H1 (cell line): ENCODE measurements at regions not wholly inside any gene's neighbourhood (a gene's known extent, or its start where the extent isn't known, plus 50 kb on each side); places are given as distances from the start of the nearest gene placed in this dataset.
A peak's percentile ranks its signal among the peaks of the same experiment; 100 is the strongest.

Source experiments
- CTCF ChIA-PET: fragments of 300-600 bp; sonication (Branson Sonifier 250); formaldehyde crosslinking; loops from one replicate; lab custom pipeline; 2021; ENCODE audit not compliant: partially characterized antibody; lab: Charles Lee
- POLR2A ChIA-PET: fragments of 300-600 bp; sonication (Branson Sonifier 250); formaldehyde crosslinking; loops from one replicate; lab custom pipeline; 2021; ENCODE audit warnings: inconsistent platforms; ENCODE audit not compliant: partially characterized antibody; lab: Charles Lee
- DNase-seq, 2 experiments: peaks; one replicate each; pipeline versions ENCODE4 v3.0.0 to v3.0.0-alpha.2; 2010 to 2022; ENCODE audit warnings: low spot score in 2 of 2, low read depth in 1 of 2, mixed read lengths in 1 of 2
- FAIRE-seq: peaks from 2 replicates; lab custom pipeline; 2011; peaks lifted over from hg19 to GRCh38; lab: Jason Lieb, UNC
- H2AFZ ChIP-seq: 2 replicates; pipeline ENCODE4 v1.8.1; 2012; ENCODE audit warnings: low read length, inconsistent platforms
- H2AK5ac ChIP-seq: 2 replicates; pipeline ENCODE4 v1.6.1; 2013; ENCODE audit warnings: low read depth, low read length
- H2BK120ac ChIP-seq: replicated peaks from 2 replicates; pipeline ENCODE3; 2013; ENCODE audit warnings: low read depth, low read length, inconsistent platforms
- H2BK12ac ChIP-seq: 2 replicates; pipeline ENCODE4 v1.6.1; 2013; ENCODE audit warnings: low read depth, low read length
- H2BK15ac ChIP-seq: 2 replicates; pipeline ENCODE4 v1.6.1; 2013; ENCODE audit warnings: low read length
- H2BK20ac ChIP-seq: 2 replicates; pipeline ENCODE4 v1.6.1; 2013; ENCODE audit warnings: low read length
- H2BK5ac ChIP-seq: 2 replicates; pipeline ENCODE4 v1.6.1; 2013; ENCODE audit warnings: low read depth, low read length
- H3K14ac ChIP-seq: 2 replicates; pipeline ENCODE4 v1.6.1; 2013; ENCODE audit warnings: inconsistent platforms; ENCODE audit not compliant: insufficient read length
- H3K18ac ChIP-seq: 2 replicates; pipeline ENCODE4 v1.6.1; 2013; ENCODE audit warnings: low read length; ENCODE audit errors: extremely low read depth
- H3K23ac ChIP-seq: 2 replicates; pipeline ENCODE4 v1.6.1; 2013; ENCODE audit warnings: inconsistent platforms; ENCODE audit not compliant: insufficient read length
- H3K23me2 ChIP-seq: 2 replicates; pipeline ENCODE4 v1.6.1; 2013; ENCODE audit warnings: low read depth, low read length
- H3K27ac ChIP-seq: 2 replicates; pipeline ENCODE4 v1.6.1; 2011; ENCODE audit warnings: low read depth, low read length, inconsistent platforms
- H3K27me3 ChIP-seq, 4 experiments: replicated peaks in 1 of 4; 1 replicate in 1 of 4; 2 replicates in 3 of 4; pipeline versions ENCODE4 v1.6.1 to v1.8.1; 2011 to 2013; ENCODE audit warnings: low read length in 3 of 4, mild to moderate bottlenecking in 3 of 4, inconsistent platforms in 2 of 4, mixed read lengths in 2 of 4, moderate library complexity in 1 of 4; ENCODE audit not compliant: control insufficient read depth in 3 of 4, insufficient read depth in 3 of 4; ENCODE audit errors: extremely low read depth in 1 of 4
- H3K36me3 ChIP-seq, 4 experiments: 2 replicates each; pipeline versions ENCODE4 v1.6.1 to v1.8.1; 2011 to 2013; ENCODE audit warnings: mild to moderate bottlenecking in 4 of 4, low read length in 3 of 4, moderate library complexity in 2 of 4, control low read depth in 1 of 4, inconsistent platforms in 1 of 4; ENCODE audit not compliant: insufficient read depth in 4 of 4, control insufficient read depth in 2 of 4
- H3K4ac ChIP-seq: replicated peaks from 2 replicates; pipeline ENCODE3; 2013; ENCODE audit warnings: low read length, low read depth, mixed read lengths, inconsistent platforms; ENCODE audit not compliant: insufficient read length
- H3K4me1 ChIP-seq, 4 experiments: replicated peaks in 1 of 4; 1 replicate in 1 of 4; 2 replicates in 3 of 4; pipeline versions ENCODE4 v1.6.1 to v1.8.1; 2011 to 2013; ENCODE audit warnings: low read length in 3 of 4, inconsistent platforms in 2 of 4, mixed read lengths in 1 of 4; ENCODE audit not compliant: insufficient read depth in 4 of 4, control insufficient read depth in 3 of 4
- H3K4me2 ChIP-seq, 2 experiments: 2 replicates each; pipeline versions ENCODE4 v1.6.1 to v1.8.1; 2011 to 2013; ENCODE audit warnings: low read depth in 2 of 2, low read length in 2 of 2, control low read depth in 1 of 2, inconsistent platforms in 1 of 2, mild to moderate bottlenecking in 1 of 2; ENCODE audit not compliant: insufficient read depth in 1 of 2
- H3K4me3 ChIP-seq, 4 experiments: fragments of 200-600, 300-600 bp in 1 of 4; sonication (generic), shearing (Covaris generic), sonication (Bioruptor Twin) in 1 of 4; 2 replicates each; pipeline versions ENCODE4 v1.5.1 to v1.8.1; 2011 to 2016; ENCODE audit warnings: low read length in 4 of 4, low read depth in 3 of 4, control low read depth in 2 of 4, inconsistent platforms in 2 of 4, mild to moderate bottlenecking in 2 of 4, mixed read lengths in 1 of 4, moderate library complexity in 1 of 4; ENCODE audit not compliant: insufficient read depth in 2 of 4; ENCODE audit errors: extremely low read depth in 1 of 4
- H3K56ac ChIP-seq: replicated peaks from 2 replicates; pipeline ENCODE3; 2013; ENCODE audit warnings: low read depth, mild to moderate bottlenecking, mixed read lengths, low read length, inconsistent platforms; ENCODE audit not compliant: insufficient read length
- H3K79me1 ChIP-seq: 2 replicates; pipeline ENCODE4 v1.6.1; 2013; ENCODE audit warnings: low read depth, low read length, control low read depth
- H3K79me2 ChIP-seq, 2 experiments: 2 replicates each; pipeline versions ENCODE4 v1.6.1 to v1.8.1; 2012 to 2013; ENCODE audit warnings: low read length in 2 of 2, mild to moderate bottlenecking in 2 of 2, inconsistent platforms in 1 of 2; ENCODE audit not compliant: insufficient read depth in 2 of 2, control insufficient read depth in 1 of 2
- H3K9ac ChIP-seq, 4 experiments: replicated peaks in 1 of 4; 1 replicate in 1 of 4; 2 replicates in 3 of 4; pipeline versions ENCODE4 v1.6.1 to v1.8.1; 2011 to 2013; ENCODE audit warnings: low read depth in 3 of 4, low read length in 3 of 4, control low read depth in 2 of 4, mild to moderate bottlenecking in 2 of 4, moderate library complexity in 2 of 4, inconsistent platforms in 1 of 4; ENCODE audit errors: extremely low read depth in 1 of 4
- H3K9me3 ChIP-seq, 2 experiments: 2 replicates each; pipeline versions ENCODE4 v1.6.1 to v1.8.1; 2012 to 2013; ENCODE audit warnings: mild to moderate bottlenecking in 2 of 2, moderate library complexity in 2 of 2, control low read depth in 1 of 2, inconsistent platforms in 1 of 2, low read depth in 1 of 2, low read length in 1 of 2, mixed read lengths in 1 of 2; ENCODE audit not compliant: insufficient read depth in 2 of 2
- H4K20me1 ChIP-seq, 2 experiments: replicated peaks in 1 of 2; 2 replicates each; pipeline versions ENCODE3 to v1.8.1; 2011 to 2013; ENCODE audit warnings: inconsistent platforms in 2 of 2, low read length in 2 of 2, mild to moderate bottlenecking in 1 of 2; ENCODE audit not compliant: insufficient read depth in 2 of 2, control insufficient read depth in 1 of 2
- H4K5ac ChIP-seq: 2 replicates; pipeline ENCODE4 v1.6.1; 2013; ENCODE audit warnings: low read length, low read depth, mixed read lengths, inconsistent platforms; ENCODE audit not compliant: insufficient read length
- H4K8ac ChIP-seq: 2 replicates; pipeline ENCODE4 v1.8.0; 2013; ENCODE audit warnings: mild to moderate bottlenecking, moderate library complexity, low read length, inconsistent platforms; ENCODE audit not compliant: insufficient read depth; ENCODE audit errors: extremely low read depth
- H4K91ac ChIP-seq: replicated peaks from 2 replicates; pipeline ENCODE3; 2013; ENCODE audit warnings: low read length, mixed read lengths, inconsistent platforms; ENCODE audit not compliant: insufficient read length
- BACH1 ChIP-seq: IDR thresholded peaks from 2 replicates; pipeline ENCODE4 v1.6.1; 2012; ENCODE audit warnings: low read length, improper control_type of control experiment
- KDM1A ChIP-seq: fragments of 200-600, 300-600 bp; sonication (generic); IDR thresholded peaks from 2 replicates; pipeline ENCODE4 v1.7.1; 2016; ENCODE audit warnings: mild to moderate bottlenecking, low read length, borderline replicate concordance
- SP4 ChIP-seq: IDR thresholded peaks from 2 replicates; pipeline ENCODE4 v1.6.1; 2012; ENCODE audit warnings: low read length, inconsistent platforms
- WGBS, 2 experiments: shearing (Covaris generic) in 1 of 2; methylation state at CpG; one replicate each; pipeline versions ENCODE4 v1.1.6 to v1.1.7; 2013 to 2015; ENCODE audit warnings: low lambda C conversion rate in 2 of 2, mixed read lengths in 2 of 2, inconsistent platforms in 1 of 2, low coverage in 1 of 2, missing lambda C conversion rate in 1 of 2; ENCODE audit not compliant: insufficient replicate concordance in 2 of 2, insufficient coverage in 1 of 2, insufficient read length in 1 of 2; ENCODE audit errors: extremely low coverage in 1 of 2, missing lambda C conversion rate in 1 of 2; 5-methylcytosine and 5-hydroxymethylcytosine counted together

- Histone ChIP-seq H3K18ac (no peak overlapping the region), H3K79me1 (no peaks in the 10 kb centered on the region), H2AK5ac (no peak overlapping the region), H2AFZ (no peak overlapping the region), H3K36me3 (no peaks in the 10 kb centered on the region), H3K9ac (no peak overlapping the region), H3K56ac (no peak overlapping the region), H4K8ac (peak overlapping the region; percentile 41; the same call in 1 of the 2 replicates), H3K4me3 (no peak overlapping the region), H3K27ac (no peak overlapping the region), H2BK15ac (no peak overlapping the region; the same call in 1 of the 2 replicates), H3K9me3 (no peaks in the 10 kb centered on the region; a peak in 1 of 4 replicates), H4K20me1 (no peaks in the 10 kb centered on the region), H3K4me1 (peaks cover 0 to 12% (median 1%) of the 10 kb centered on the region in 4 experiments; a peak in 4 of 7 replicates), H2BK120ac (no peak overlapping the region), H4K5ac (no peak overlapping the region), H4K91ac (peak overlapping the region; percentile 12), H3K23ac (no peak overlapping the region), H3K79me2 (no peaks in the 10 kb centered on the region), H3K27me3 (no peaks in the 10 kb centered on the region; a peak in 1 of 7 replicates), H3K14ac (no peak overlapping the region), H3K23me2 (no peaks in the 10 kb centered on the region; the same call in 1 of the 2 replicates), H2BK20ac (no peak overlapping the region), H2BK12ac (no peak overlapping the region), H2BK5ac (no peak overlapping the region), H3K4me2 (no peak overlapping the region), H3K4ac (peak overlapping the region; percentile 32)
- no peak for DNase-seq
- FAIRE-seq = no peak
- WGBS, 2 experiments = 87% methylated on average over 3 of the region's 3 CpGs; no CpG with 5 or more reads in 1 of the 2 experiments
- POLR2A ChIA-PET = no interaction called here
- CTCF ChIA-PET = interaction anchor here (1.0 to 1.7 kb wide), 5 partner anchors 11 to 152 kb away, joined by 3 to 5 read pairs (median 3); no protein-coding TSS in a partner anchor
- no peak for TF ChIP-seq BACH1
- no peak for TF ChIP-seq SP4
- TF ChIP-seq KDM1A = peak; percentile 72; the same call in 1 of the 2 replicates
Observed at GRCh38 chr1:112767646-112768045, 52.5 kb upstream of the PPM1J start.
